ENCODE measurements at regions not wholly inside any gene's neighbourhood (a gene's known extent, or its start where the extent isn't known, plus 50 kb on each side); places are given as distances from the start of the nearest gene placed in this dataset.

- no peaks in the 10 kb centered on the region for H4K20me1 ChIP-seq (ENCODE audit: insufficient read depth)
- H3K4me1 ChIP-seq (ENCODE audit: insufficient read depth), result peaks cover 42% of the 10 kb centered on the region
- H3F3A ChIP-seq (ENCODE audit: insufficient read depth), result peaks cover 25% of the 10 kb centered on the region; the same call in 1 of the 2 replicates
- WGBS, 2 experiments (ENCODE audit: low coverage in 1 of 2, low lambda C conversion rate in 2 of 2, missing lambda C conversion rate in 2 of 2), result 74 to 84% methylated on average over 2 of the region's 2 CpGs
- H3K9ac ChIP-seq, result peak overlapping the region; percentile 9; the same call in 1 of the 2 replicates
- H3K27ac ChIP-seq, result peak overlapping the region; percentile 78
- DNase-seq, result no peak
- H3K9me2 ChIP-seq (ENCODE audit: insufficient read depth), result no peaks in the 10 kb centered on the region
- H2AFZ ChIP-seq, result no peak overlapping the region
- no peaks in the 10 kb centered on the region for H3K27me3 ChIP-seq (replicated peaks; ENCODE audit: insufficient read depth)
- H3K4me3 ChIP-seq, result no peak overlapping the region
- in situ Hi-C loops (cut with MboI), result no loop called here
- no peak overlapping the region for H3K4me2 ChIP-seq (ENCODE audit: unreplicated experiment)
- H3K36me3 ChIP-seq (ENCODE audit: low read depth), result no peaks in the 10 kb centered on the region
- H3K9me3 ChIP-seq (ENCODE audit: low read depth), result no peaks in the 10 kb centered on the region
- TF ChIP-seq EZH2phosphoT487 (IDR thresholded peaks at IDR 0.05; ENCODE audit: insufficient read depth, low read depth), result no peak
- TF ChIP-seq EZH2 (IDR thresholded peaks at IDR 0.05; ENCODE audit: insufficient read depth, poor library complexity, severe bottlenecking), result no peak
- H3K79me2 ChIP-seq (ENCODE audit: insufficient read depth), result no peaks in the 10 kb centered on the region
Observed at GRCh38 chr21:35645991-35646390, 414.3 kb downstream of the SETD4 start.

GRCh38 chr21:35644523-35644922, 415.8 kb downstream of the SETD4 start:
- DNase-seq, result no peak
- H3K27ac ChIP-seq, result no peak overlapping the region
- H3K9me3 ChIP-seq (ENCODE audit: low read depth), result no peaks in the 10 kb centered on the region
- no peaks in the 10 kb centered on the region for H3K79me2 ChIP-seq (ENCODE audit: insufficient read depth)
- WGBS, 2 experiments (ENCODE audit: low coverage in 1 of 2, low lambda C conversion rate in 2 of 2, missing lambda C conversion rate in 2 of 2), result 100% methylated on average over 2 of the region's 2 CpGs
- no peak for TF ChIP-seq EZH2 (IDR thresholded peaks at IDR 0.05; ENCODE audit: insufficient read depth, poor library complexity, severe bottlenecking)
- TF ChIP-seq EZH2phosphoT487 (IDR thresholded peaks at IDR 0.05; ENCODE audit: insufficient read depth, low read depth), result no peak
- H3K4me2 ChIP-seq (ENCODE audit: unreplicated experiment), result no peak overlapping the region
- no peak overlapping the region for H3K9ac ChIP-seq
- no peak overlapping the region for H3K4me3 ChIP-seq
- H4K20me1 ChIP-seq (ENCODE audit: insufficient read depth), result no peaks in the 10 kb centered on the region
- peaks cover 51% of the 10 kb centered on the region for H3K4me1 ChIP-seq (ENCODE audit: insufficient read depth)
- no peak overlapping the region for H2AFZ ChIP-seq
- in situ Hi-C loops (cut with MboI), result no loop called here
- H3K27me3 ChIP-seq (replicated peaks; ENCODE audit: insufficient read depth), result no peaks in the 10 kb centered on the region
- H3K36me3 ChIP-seq (ENCODE audit: low read depth), result no peaks in the 10 kb centered on the region
- H3K9me2 ChIP-seq (ENCODE audit: insufficient read depth), result no peaks in the 10 kb centered on the region
- peaks cover 37% of the 10 kb centered on the region; the same call in 1 of the 2 replicates for H3F3A ChIP-seq (ENCODE audit: insufficient read depth)

GRCh38 chr21:35643176-35643575, 417.1 kb downstream of the SETD4 start:
- Histone ChIP-seq H3K79me2 (ENCODE audit: insufficient read depth) (no peaks in the 10 kb centered on the region), H3K9me2 (ENCODE audit: insufficient read depth) (no peaks in the 10 kb centered on the region), H3F3A (ENCODE audit: insufficient read depth) (peaks cover 32% of the 10 kb centered on the region), H3K27me3 (replicated peaks; ENCODE audit: insufficient read depth) (no peaks in the 10 kb centered on the region), H2AFZ (no peak overlapping the region), H3K4me1 (ENCODE audit: insufficient read depth) (peaks cover 42% of the 10 kb centered on the region), H3K4me3 (no peak overlapping the region), H4K20me1 (ENCODE audit: insufficient read depth) (no peaks in the 10 kb centered on the region), H3K9me3 (ENCODE audit: low read depth) (no peaks in the 10 kb centered on the region), H3K4me2 (ENCODE audit: unreplicated experiment) (no peak overlapping the region), H3K27ac (no peak overlapping the region), H3K9ac (no peak overlapping the region), H3K36me3 (ENCODE audit: low read depth) (no peaks in the 10 kb centered on the region)
- no peak for DNase-seq
- TF ChIP-seq EZH2 (IDR thresholded peaks at IDR 0.05; ENCODE audit: insufficient read depth, poor library complexity, severe bottlenecking) (no peak), EZH2phosphoT487 (IDR thresholded peaks at IDR 0.05; ENCODE audit: insufficient read depth, low read depth) (no peak)
- 80 to 87% methylated on average over 4 of the region's 4 CpGs for WGBS, 2 experiments (ENCODE audit: low coverage in 1 of 2, low lambda C conversion rate in 2 of 2, missing lambda C conversion rate in 2 of 2)
- in situ Hi-C loops (cut with MboI), result no loop called here

- peak; percentile 69 for DNase-seq
- Histone ChIP-seq H3K27ac (peak overlapping the region; percentile 29), H3K9me2 (ENCODE audit: insufficient read depth) (no peaks in the 10 kb centered on the region), H3K4me3 (0 out of 2 replicates have a peak overlapping the region, but pooled peaks have one; percentile 10), H3K9ac (no peak overlapping the region), H3K79me2 (ENCODE audit: insufficient read depth) (no peaks in the 10 kb centered on the region), H3K9me3 (ENCODE audit: low read depth) (no peaks in the 10 kb centered on the region), H3K36me3 (ENCODE audit: low read depth) (no peaks in the 10 kb centered on the region), H3F3A (ENCODE audit: insufficient read depth) (peaks cover 47% of the 10 kb centered on the region), H3K27me3 (replicated peaks; ENCODE audit: insufficient read depth) (no peaks in the 10 kb centered on the region), H4K20me1 (ENCODE audit: insufficient read depth) (no peaks in the 10 kb centered on the region), H2AFZ (no peak overlapping the region), H3K4me1 (ENCODE audit: insufficient read depth) (peaks cover 48% of the 10 kb centered on the region), H3K4me2 (ENCODE audit: unreplicated experiment) (peak overlapping the region; percentile 67)
- TF ChIP-seq EZH2 (IDR thresholded peaks at IDR 0.05; ENCODE audit: insufficient read depth, poor library complexity, severe bottlenecking), result no peak
- TF ChIP-seq EZH2phosphoT487 (IDR thresholded peaks at IDR 0.05; ENCODE audit: insufficient read depth, low read depth), result peak; percentile 86; the same call in 1 of the 2 replicates
- 12 to 19% methylated on average over 4 of the region's 4 CpGs for whole genome bisulfite sequencing, 2 experiments (ENCODE audit: low coverage in 1 of 2, low lambda C conversion rate in 2 of 2, missing lambda C conversion rate in 2 of 2)
- in situ Hi-C loops (cut with MboI), result no loop called here
Observed at GRCh38 chr21:35641271-35642016, 418.9 kb downstream of the SETD4 start.
